COLO829 (cell line): ENCODE measurements at regions not wholly inside any gene's neighbourhood (a gene's known extent, or its start where the extent isn't known, plus 50 kb on each side); places are given as distances from the start of the nearest gene placed in this dataset.

Source experiments
- DNase-seq: peaks from one replicate; pipeline ENCODE4 v3.0.0; 2012; ENCODE audit warnings: low spot score

- no peak for DNase-seq
Observed at GRCh38 chr4:119823891-119824290, 195.3 kb upstream of the PDE5A start.

GRCh38 chr4:119823045-119823444 is 194.4 kb upstream of the PDE5A start:
- DNase-seq, result no peak

- no peak for DNase-seq
Observed at GRCh38 chr4:119816473-119816872, 187.9 kb upstream of the PDE5A start.

GRCh38 chr4:119810001-119810400 is 181.4 kb upstream of the PDE5A start:
- DNase-seq, result no peak

GRCh38 chr4:119804404-119804803 is 175.8 kb upstream of the PDE5A start:
- no peak for DNase-seq

- DNase-seq, result no peak
Observed at GRCh38 chr4:119797238-119797894, 168.8 kb upstream of the PDE5A start.

GRCh38 chr4:119795986-119796578 is 167.5 kb upstream of the PDE5A start:
- DNase-seq, result no peak

- DNase-seq, result no peak
Observed at GRCh38 chr4:119794681-119795080, 166.1 kb upstream of the PDE5A start.

GRCh38 chr4:119794113-119794512 is 165.5 kb upstream of the PDE5A start:
- DNase-seq, result no peak

- no peak for DNase-seq
Observed at GRCh38 chr4:119788349-119789266, 160.0 kb upstream of the PDE5A start.

- DNase-seq, result no peak
Observed at GRCh38 chr4:119785963-119786362, 157.4 kb upstream of the PDE5A start.

- DNase-seq, result no peak
Observed at GRCh38 chr4:119783189-119783983, 154.8 kb upstream of the PDE5A start.

- no peak for DNase-seq
Observed at GRCh38 chr4:119781044-119781443, 152.4 kb upstream of the PDE5A start.

GRCh38 chr4:119774840-119775239 is 146.2 kb upstream of the PDE5A start:
- no peak for DNase-seq

GRCh38 chr4:119765951-119766350 is 137.3 kb upstream of the PDE5A start:
- no peak for DNase-seq

GRCh38 chr4:119765469-119765868 is 136.9 kb upstream of the PDE5A start:
- DNase-seq, result no peak

GRCh38 chr4:119763386-119763785 is 134.8 kb upstream of the PDE5A start:
- DNase-seq, result no peak

- DNase-seq, result no peak
Observed at GRCh38 chr4:119755599-119755998, 127.0 kb upstream of the PDE5A start.

GRCh38 chr4:119752936-119753335 is 124.3 kb upstream of the PDE5A start:
- DNase-seq, result no peak

- DNase-seq, result no peak
Observed at GRCh38 chr4:119750771-119751170, 122.2 kb upstream of the PDE5A start.

- peak; percentile 29 for DNase-seq
Observed at GRCh38 chr4:119750048-119750447, 121.4 kb upstream of the PDE5A start.

- DNase-seq, result no peak
Observed at GRCh38 chr4:119748853-119749252, 120.2 kb upstream of the PDE5A start.
